Nephron (organoid): ENCODE measurements at regions not wholly inside any gene's neighbourhood (a gene's known extent, or its start where the extent isn't known, plus 50 kb on each side); places are given as distances from the start of the nearest gene placed in this dataset.

ENCODE experiments used
- H3K27ac Mint-ChIP-seq, 3 experiments: 2 replicates each; pipeline ENCODE4 v1.8.0; 2020; ENCODE audit warnings: mixed read lengths in 3 of 3, mild to moderate bottlenecking in 2 of 3, moderate library complexity in 1 of 3
- H3K27me3 Mint-ChIP-seq: 2 replicates; pipeline ENCODE4 v1.8.0; 2021; ENCODE audit warnings: low read depth, mild to moderate bottlenecking, moderate library complexity, mixed read lengths
- H3K36me3 Mint-ChIP-seq: 2 replicates; pipeline ENCODE4 v1.8.0; 2020; ENCODE audit warnings: low read depth, mixed read lengths
- H3K4me1 Mint-ChIP-seq: 2 replicates; pipeline ENCODE4 v1.8.0; 2020; ENCODE audit warnings: mixed read lengths
- H3K4me3 Mint-ChIP-seq, 3 experiments: 2 replicates each; pipeline ENCODE4 v1.8.0; 2020; ENCODE audit warnings: mild to moderate bottlenecking in 3 of 3, mixed read lengths in 3 of 3, moderate library complexity in 2 of 3
- H3K9me3 Mint-ChIP-seq: 2 replicates; pipeline ENCODE4 v1.8.0; 2020; ENCODE audit warnings: mixed read lengths
- CTCF ChIP-seq, 3 experiments: fragments of 200-600 bp; sonication (generic); IDR thresholded peaks; one replicate each; pipeline ENCODE4 v1.5.0; 2021; ENCODE audit warnings: antibody characterized with exemption in 3 of 3; ENCODE audit not compliant: unreplicated experiment in 3 of 3

GRCh38 chr17:6305613-6306360, 129.1 kb downstream of the AIPL1 start:
- Mint-ChIP-seq H3K27me3 (peaks cover 36% of the 10 kb centered on the region), H3K36me3 (no peaks in the 10 kb centered on the region), H3K4me3 (no peak overlapping the region)

GRCh38 chr17:6304894-6305612, 129.9 kb downstream of the AIPL1 start:
- Mint-ChIP-seq H3K9me3 (peaks cover 3% of the 10 kb centered on the region), H3K27ac (no peak overlapping the region), H3K27me3 (peaks cover 34% of the 10 kb centered on the region), H3K36me3 (no peaks in the 10 kb centered on the region), H3K4me1 (no peaks in the 10 kb centered on the region), H3K4me3 (no peak overlapping the region)
- TF ChIP-seq CTCF (IDR thresholded peaks at IDR 0.05; ENCODE audit: unreplicated experiment in 3 of 3) = no peak

More at GRCh38 chr17:6305613-6306360, 129.1 kb downstream of the AIPL1 start:
- Mint-ChIP-seq H3K9me3 (peaks cover 3% of the 10 kb centered on the region), H3K27ac (no peak overlapping the region), H3K4me1 (no peaks in the 10 kb centered on the region)
- TF ChIP-seq CTCF (IDR thresholded peaks at IDR 0.05; ENCODE audit: unreplicated experiment in 3 of 3) = no peak

GRCh38 chr17:6303664-6304063, 131.3 kb downstream of the AIPL1 start:
- Mint-ChIP-seq H3K4me3 (no peak overlapping the region), H3K27ac (no peak overlapping the region), H3K9me3 (peaks cover 3% of the 10 kb centered on the region), H3K27me3 (peaks cover 42% of the 10 kb centered on the region), H3K36me3 (no peaks in the 10 kb centered on the region), H3K4me1 (no peaks in the 10 kb centered on the region)
- TF ChIP-seq CTCF (IDR thresholded peaks at IDR 0.05; ENCODE audit: unreplicated experiment in 3 of 3) = no peak

- H3K4me1 Mint-ChIP-seq = no peaks in the 10 kb centered on the region
- H3K9me3 Mint-ChIP-seq = peaks cover 3% of the 10 kb centered on the region
- no peak for TF ChIP-seq CTCF (IDR thresholded peaks at IDR 0.05; ENCODE audit: unreplicated experiment in 3 of 3)
- H3K27me3 Mint-ChIP-seq = peaks cover 46% of the 10 kb centered on the region
- H3K4me3 Mint-ChIP-seq = no peak overlapping the region
- no peaks in the 10 kb centered on the region for H3K36me3 Mint-ChIP-seq
- no peak overlapping the region for H3K27ac Mint-ChIP-seq
Observed at GRCh38 chr17:6299275-6299674, 135.6 kb downstream of the AIPL1 start.

GRCh38 chr17:6297960-6298359, 137.0 kb downstream of the AIPL1 start:
- TF ChIP-seq CTCF (IDR thresholded peaks at IDR 0.05; ENCODE audit: unreplicated experiment in 3 of 3) = no peak
- H3K4me3 Mint-ChIP-seq = no peak overlapping the region
- H3K9me3 Mint-ChIP-seq = no peaks in the 10 kb centered on the region
- H3K27me3 Mint-ChIP-seq = peaks cover 46% of the 10 kb centered on the region
- H3K27ac Mint-ChIP-seq = no peak overlapping the region
- H3K4me1 Mint-ChIP-seq = no peaks in the 10 kb centered on the region
- H3K36me3 Mint-ChIP-seq = no peaks in the 10 kb centered on the region
